ENCODE measurements at regions not wholly inside any gene's neighbourhood (a gene's known extent, or its start where the extent isn't known, plus 50 kb on each side); places are given as distances from the start of the nearest gene placed in this dataset.

DNA sequence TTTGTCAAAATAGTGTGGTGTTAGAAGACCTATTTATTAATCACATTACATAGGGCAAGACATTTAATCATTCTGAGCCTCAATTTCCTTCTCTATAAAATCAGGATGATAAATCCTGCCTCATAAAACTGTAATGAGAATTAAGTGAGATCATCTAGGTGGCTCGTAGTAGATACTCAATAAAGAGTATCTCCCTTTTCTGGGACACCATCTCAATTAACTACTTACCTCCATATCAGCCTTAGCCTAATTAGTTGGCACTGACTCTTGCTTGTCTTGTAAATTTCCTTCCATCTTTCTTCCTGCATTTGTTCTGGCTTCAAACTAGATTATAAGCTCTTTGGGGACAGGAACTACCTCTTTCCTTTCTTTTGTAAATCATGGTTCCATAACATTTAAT lies 102.6 kb upstream of the TNR start:
- H3K4me3 ChIP-seq, result no peak overlapping the region
- 73 to 94% methylated on average over 1 of the region's 1 CpG for WGBS, 2 donors
- no peak for ATAC-seq (ENCODE audit: insufficient read depth, low FRiP score)

DNA sequence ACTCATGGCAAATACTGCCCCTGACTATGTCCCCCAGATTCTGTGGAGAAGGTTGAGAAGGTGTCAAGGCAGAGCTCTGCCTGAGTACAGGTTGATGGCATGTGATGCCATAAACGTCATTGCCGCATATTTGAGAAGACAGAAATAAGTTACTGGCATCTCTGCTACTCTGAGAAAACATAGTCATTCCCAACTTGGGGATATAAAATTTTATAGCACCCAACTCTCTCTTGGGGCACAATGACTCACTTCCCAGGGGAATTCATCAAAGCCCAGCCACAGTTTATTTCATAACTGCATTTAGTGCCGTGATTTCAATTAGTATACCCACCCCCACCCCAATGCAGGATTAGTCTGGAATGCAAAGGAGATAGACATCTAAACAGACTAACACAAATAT lies 101.9 kb upstream of the TNR start:
- 78% methylated on average over 3 of the region's 3 CpGs for WGBS, 2 donors
- Histone ChIP-seq H3K27me3 (ENCODE audit: control insufficient read depth in 3 of 3, insufficient read depth in 3 of 3, low read length in 2 of 3) (peaks cover 0 to 5% (median 0%) of the 10 kb centered on the region in 3 donors), H3K36me3 (ENCODE audit: control insufficient read depth in 4 of 4, insufficient read depth in 4 of 4, low read length in 4 of 4) (no peaks in the 10 kb centered on the region), H3K4me1 (ENCODE audit: control insufficient read depth in 5 of 5, insufficient read depth in 5 of 5, low read length in 5 of 5) (peaks cover 0 to 3% (median 0%) of the 10 kb centered on the region in 5 donors), H3K27ac (ENCODE audit: low read depth in 1 of 2, low read length in 1 of 2) (no peak overlapping the region), H3K4me3 (no peak overlapping the region), H3K9ac (ENCODE audit: insufficient read depth in 1 of 2, low read length in 2 of 2) (no peak overlapping the region), H3K9me3 (ENCODE audit: control insufficient read depth in 4 of 4, insufficient read depth in 3 of 4, low read length in 3 of 4) (no peaks in the 10 kb centered on the region)
- TF ChIP-seq, protein P1, sequence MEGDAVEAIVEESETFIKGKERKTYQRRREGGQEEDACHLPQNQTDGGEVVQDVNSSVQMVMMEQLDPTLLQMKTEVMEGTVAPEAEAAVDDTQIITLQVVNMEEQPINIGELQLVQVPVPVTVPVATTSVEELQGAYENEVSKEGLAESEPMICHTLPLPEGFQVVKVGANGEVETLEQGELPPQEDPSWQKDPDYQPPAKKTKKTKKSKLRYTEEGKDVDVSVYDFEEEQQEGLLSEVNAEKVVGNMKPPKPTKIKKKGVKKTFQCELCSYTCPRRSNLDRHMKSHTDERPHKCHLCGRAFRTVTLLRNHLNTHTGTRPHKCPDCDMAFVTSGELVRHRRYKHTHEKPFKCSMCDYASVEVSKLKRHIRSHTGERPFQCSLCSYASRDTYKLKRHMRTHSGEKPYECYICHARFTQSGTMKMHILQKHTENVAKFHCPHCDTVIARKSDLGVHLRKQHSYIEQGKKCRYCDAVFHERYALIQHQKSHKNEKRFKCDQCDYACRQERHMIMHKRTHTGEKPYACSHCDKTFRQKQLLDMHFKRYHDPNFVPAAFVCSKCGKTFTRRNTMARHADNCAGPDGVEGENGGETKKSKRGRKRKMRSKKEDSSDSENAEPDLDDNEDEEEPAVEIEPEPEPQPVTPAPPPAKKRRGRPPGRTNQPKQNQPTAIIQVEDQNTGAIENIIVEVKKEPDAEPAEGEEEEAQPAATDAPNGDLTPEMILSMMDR (IDR thresholded peaks at IDR 0.05; ENCODE audit: control extremely low read depth, extremely low read depth), result no peak
- DNase-seq (no peak), ATAC-seq (ENCODE audit: insufficient read depth, low FRiP score) (no peak)

More for the DNA sequence above, 102.6 kb upstream of the TNR start:
- Histone ChIP-seq H3K9ac (ENCODE audit: insufficient read depth in 1 of 2, low read length in 2 of 2) (no peak overlapping the region), H3K36me3 (ENCODE audit: control insufficient read depth in 4 of 4, insufficient read depth in 4 of 4, low read length in 4 of 4) (no peaks in the 10 kb centered on the region), H3K4me1 (ENCODE audit: control insufficient read depth in 5 of 5, insufficient read depth in 5 of 5, low read length in 5 of 5) (peaks cover 0 to 3% (median 0%) of the 10 kb centered on the region in 5 donors), H3K27me3 (ENCODE audit: control insufficient read depth in 3 of 3, insufficient read depth in 3 of 3, low read length in 2 of 3) (peaks cover 0 to 5% (median 0%) of the 10 kb centered on the region in 3 donors), H3K9me3 (ENCODE audit: control insufficient read depth in 4 of 4, insufficient read depth in 3 of 4, low read length in 3 of 4) (no peaks in the 10 kb centered on the region), H3K27ac (ENCODE audit: low read depth in 1 of 2, low read length in 1 of 2) (no peak overlapping the region)
- TF ChIP-seq, protein P1 (IDR thresholded peaks at IDR 0.05; ENCODE audit: control extremely low read depth, extremely low read depth), result no peak
- no peak for DNase-seq

DNA sequence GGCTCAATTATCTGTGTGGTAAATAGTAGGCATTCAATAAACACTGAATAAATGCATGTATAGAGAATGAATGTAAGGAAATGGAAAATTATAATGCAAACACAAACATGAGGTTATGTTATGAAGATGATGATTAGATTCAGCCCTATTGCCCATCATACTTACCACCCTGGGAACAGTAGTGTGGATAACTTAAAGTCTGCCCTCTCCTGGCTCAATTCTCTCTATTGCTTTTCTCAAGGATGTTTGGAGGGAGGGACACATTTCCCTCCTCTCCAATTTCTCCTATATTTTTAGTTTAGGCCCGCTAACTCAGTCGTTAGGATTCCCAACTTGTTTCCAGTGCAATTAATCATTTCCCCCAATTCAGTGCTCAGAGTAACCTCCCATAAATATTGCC lies 101.5 kb upstream of the TNR start:
- Histone ChIP-seq H3K9me3 (ENCODE audit: control insufficient read depth in 4 of 4, insufficient read depth in 3 of 4, low read length in 3 of 4) (no peaks in the 10 kb centered on the region), H3K9ac (ENCODE audit: insufficient read depth in 1 of 2, low read length in 2 of 2) (no peak overlapping the region), H3K4me3 (no peak overlapping the region), H3K27me3 (ENCODE audit: control insufficient read depth in 3 of 3, insufficient read depth in 3 of 3, low read length in 2 of 3) (peaks cover 0 to 5% (median 0%) of the 10 kb centered on the region in 3 donors), H3K27ac (ENCODE audit: low read depth in 1 of 2, low read length in 1 of 2) (no peak overlapping the region), H3K36me3 (ENCODE audit: control insufficient read depth in 4 of 4, insufficient read depth in 4 of 4, low read length in 4 of 4) (no peaks in the 10 kb centered on the region), H3K4me1 (ENCODE audit: control insufficient read depth in 5 of 5, insufficient read depth in 5 of 5, low read length in 5 of 5) (peaks cover 0 to 3% (median 0%) of the 10 kb centered on the region in 5 donors)
- 68 to 82% methylated on average over 2 of the region's 2 CpGs for WGBS, 2 donors
- TF ChIP-seq, protein P1 (IDR thresholded peaks at IDR 0.05; ENCODE audit: control extremely low read depth, extremely low read depth), result no peak
- no peak for ATAC-seq (ENCODE audit: insufficient read depth, low FRiP score)
- no peak for DNase-seq

- DNase-seq, result no peak
- H3K4me1 ChIP-seq (ENCODE audit: control insufficient read depth in 5 of 5, insufficient read depth in 5 of 5, low read length in 5 of 5), result peaks cover 0 to 3% (median 3%) of the 10 kb centered on the region in 5 donors
- TF ChIP-seq, protein P1 (IDR thresholded peaks at IDR 0.05; ENCODE audit: control extremely low read depth, extremely low read depth), result no peak
- no peaks in the 10 kb centered on the region for H3K36me3 ChIP-seq (ENCODE audit: control insufficient read depth in 4 of 4, insufficient read depth in 4 of 4, low read length in 4 of 4)
- WGBS, 2 donors, result 35 to 46% methylated on average over 1 of the region's 1 CpG
- no peak overlapping the region for H3K4me3 ChIP-seq
- peaks cover 0 to 5% (median 0%) of the 10 kb centered on the region in 3 donors for H3K27me3 ChIP-seq (ENCODE audit: control insufficient read depth in 3 of 3, insufficient read depth in 3 of 3, low read length in 2 of 3)
- ATAC-seq (ENCODE audit: insufficient read depth, low FRiP score), result no peak
- H3K27ac ChIP-seq (ENCODE audit: low read depth in 1 of 2, low read length in 1 of 2), result no peak overlapping the region
- H3K9me3 ChIP-seq (ENCODE audit: control insufficient read depth in 4 of 4, insufficient read depth in 3 of 4, low read length in 3 of 4), result no peaks in the 10 kb centered on the region
- no peak overlapping the region for H3K9ac ChIP-seq (ENCODE audit: insufficient read depth in 1 of 2, low read length in 2 of 2)
These were observed 99.2 kb upstream of the TNR start for GRCh38 chr1:175842550-175842949.

Data from lung (tissue), 11 donors.